GM19463 (cell line): ENCODE measurements at regions not wholly inside any gene's neighbourhood (a gene's known extent, or its start where the extent isn't known, plus 50 kb on each side); places are given as distances from the start of the nearest gene placed in this dataset.
A peak's percentile ranks its signal among the peaks of the same experiment; 100 is the strongest.

Experiments
- ATAC-seq: cut with Tn5 transposase; IDR thresholded peaks from one replicate; pipeline ENCODE4 v1.9.1; 2021; ENCODE audit warnings: mild to moderate bottlenecking, moderate library complexity; ENCODE audit not compliant: unreplicated experiment

GRCh38 chr2:219944866-219945265 is 317.4 kb downstream of the SLC4A3 start:
- ATAC-seq, result no peak

GRCh38 chr2:219946021-219946420 is 318.6 kb downstream of the SLC4A3 start:
- no peak for ATAC-seq

- no peak for ATAC-seq
Observed at GRCh38 chr2:219946529-219946928, 319.1 kb downstream of the SLC4A3 start.

- no peak for ATAC-seq
Observed at GRCh38 chr2:219947575-219947974, 320.1 kb downstream of the SLC4A3 start.

GRCh38 chr2:219949053-219949452 is 321.6 kb downstream of the SLC4A3 start:
- no peak for ATAC-seq

- no peak for ATAC-seq
Observed at GRCh38 chr2:219951099-219951498, 323.7 kb downstream of the SLC4A3 start.

GRCh38 chr2:219954331-219954730 is 326.9 kb downstream of the SLC4A3 start:
- ATAC-seq, result no peak

GRCh38 chr2:219957820-219958219 is 330.4 kb downstream of the SLC4A3 start:
- no peak for ATAC-seq

GRCh38 chr2:219958941-219959340 is 331.5 kb downstream of the SLC4A3 start:
- ATAC-seq, result no peak

- no peak for ATAC-seq
Observed at GRCh38 chr2:219959471-219959870, 332.0 kb downstream of the SLC4A3 start.

GRCh38 chr2:219961947-219962498 is 334.6 kb downstream of the SLC4A3 start:
- ATAC-seq, result no peak

- no peak for ATAC-seq
Observed at GRCh38 chr2:219962801-219963200, 335.4 kb downstream of the SLC4A3 start.

GRCh38 chr2:219965287-219966194 is 338.1 kb downstream of the SLC4A3 start:
- ATAC-seq, result no peak

- no peak for ATAC-seq
Observed at GRCh38 chr2:219967247-219968245, 340.1 kb downstream of the SLC4A3 start.

GRCh38 chr2:219968685-219969345 is 341.4 kb downstream of the SLC4A3 start:
- no peak for ATAC-seq

- no peak for ATAC-seq
Observed at GRCh38 chr2:219969508-219969907, 342.1 kb downstream of the SLC4A3 start.

GRCh38 chr2:219973136-219973535 is 345.7 kb downstream of the SLC4A3 start:
- no peak for ATAC-seq

GRCh38 chr2:219976871-219977270 is 349.4 kb downstream of the SLC4A3 start:
- ATAC-seq, result no peak

- ATAC-seq, result no peak
Observed at GRCh38 chr2:219980638-219981037, 353.2 kb downstream of the SLC4A3 start.

- no peak for ATAC-seq
Observed at GRCh38 chr2:219983836-219984235, 356.4 kb downstream of the SLC4A3 start.

GRCh38 chr2:219985017-219985416 is 357.6 kb downstream of the SLC4A3 start:
- peak; percentile 73 for ATAC-seq
